ENCODE measurements at regions not wholly inside any gene's neighbourhood (a gene's known extent, or its start where the extent isn't known, plus 50 kb on each side); places are given as distances from the start of the nearest gene placed in this dataset.

DNA sequence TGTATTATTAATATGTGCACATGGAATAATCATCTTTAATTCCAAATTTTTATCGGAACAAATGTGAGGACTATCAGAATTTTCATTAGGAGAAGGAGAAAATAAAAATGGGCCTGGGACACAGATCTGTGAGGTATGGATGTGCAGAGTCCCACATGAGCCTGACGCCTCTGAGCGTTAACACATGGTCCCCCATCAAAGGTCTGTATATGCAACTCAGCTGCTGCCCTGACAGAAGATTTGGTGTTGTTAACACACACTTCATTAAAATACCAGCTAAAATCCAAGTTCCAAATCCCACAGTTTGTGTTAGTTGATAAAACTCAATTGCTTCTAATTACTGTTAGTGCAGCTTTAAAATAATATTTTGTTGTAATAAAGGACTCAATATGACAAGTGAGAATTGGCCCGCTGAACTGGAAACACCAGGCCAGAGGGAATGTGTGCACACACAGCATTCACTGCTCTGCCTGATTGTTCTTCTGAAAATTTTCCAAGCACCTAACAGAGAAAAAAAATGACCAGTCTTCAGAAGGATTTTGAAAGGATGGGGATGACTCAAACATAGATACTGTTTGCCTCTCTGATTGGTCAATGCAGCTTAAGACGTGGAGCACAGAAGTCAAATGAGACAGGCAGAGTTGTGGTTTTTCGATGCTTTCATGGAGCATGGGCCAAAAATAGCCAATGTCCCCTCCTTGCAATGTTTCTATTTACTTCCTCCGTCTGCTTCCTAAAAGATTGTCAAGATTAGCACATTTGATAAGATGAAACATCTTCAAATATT, 266.6 kb downstream of the NKX6-1 start:
- Histone ChIP-seq H2BK120ac (ENCODE audit: low read depth, low read length) (no peak overlapping the region), H4K5ac (ENCODE audit: low read depth, low read length) (no peak overlapping the region), H3K9ac (ENCODE audit: low read depth, low read length) (no peak overlapping the region), H2BK15ac (ENCODE audit: low read depth, low read length) (no peak overlapping the region), H3K27me3 (ENCODE audit: control insufficient read depth, insufficient read depth, low read length) (no peaks in the 10 kb centered on the region), H3K23ac (ENCODE audit: low read depth, low read length) (no peak overlapping the region), H3K14ac (replicated peaks; ENCODE audit: low read depth, low read length) (no peak overlapping the region), H2AK9ac (replicated peaks; ENCODE audit: low read depth, low read length, poor library complexity) (no peak overlapping the region), H3K36me3 (ENCODE audit: control insufficient read depth, insufficient read depth, low read length) (no peaks in the 10 kb centered on the region), H3K27ac (ENCODE audit: insufficient read depth, low read length) (no peak overlapping the region), H3K4me2 (ENCODE audit: low read depth, low read length) (no peak overlapping the region), H3K4ac (ENCODE audit: low read depth, low read length) (no peak overlapping the region), H3K4me3 (ENCODE audit: insufficient read depth, low read depth, low read length) (no peak overlapping the region), H3K9me3 (ENCODE audit: control insufficient read depth, insufficient read depth, low read length) (no peaks in the 10 kb centered on the region), H4K8ac (ENCODE audit: low read depth in 2 of 2, low read length in 2 of 2) (no peak overlapping the region), H4K91ac (ENCODE audit: insufficient read depth, low read depth, low read length) (no peak overlapping the region), H3K79me1 (ENCODE audit: low read depth in 1 of 2, low read length in 2 of 2) (no peaks in the 10 kb centered on the region), H3K56ac (ENCODE audit: extremely low read depth, insufficient read depth, low read length) (no peak overlapping the region), H3K18ac (ENCODE audit: low read depth, low read length) (no peak overlapping the region), H4K20me1 (ENCODE audit: insufficient read depth, low read length) (no peaks in the 10 kb centered on the region), H2BK20ac (ENCODE audit: low read depth, low read length) (no peak overlapping the region), H2BK5ac (ENCODE audit: low read depth, low read length, poor library complexity, severe bottlenecking) (no peak overlapping the region), H2AK5ac (ENCODE audit: low read depth, low read length) (no peak overlapping the region), H2AFZ (replicated peaks; ENCODE audit: low read length, poor library complexity) (no peak overlapping the region), H3K9me1 (ENCODE audit: insufficient read depth, low read length) (no peaks in the 10 kb centered on the region), H3K4me1 (ENCODE audit: control insufficient read depth, insufficient read depth, low read length) (no peaks in the 10 kb centered on the region)
- in situ Hi-C loops (cut with MboI; ENCODE audit: low sequenced_read_pairs) (no loop called here), dilution Hi-C loops (cut with HindIII; ENCODE audit: low sequenced_read_pairs, unreplicated experiment) (no loop called here), intact Hi-C loops (cut with micrococcal nuclease) (no loop called here)
- no CpG with 5 or more reads among the region's 7 CpGs for WGBS, 2 experiments (ENCODE audit: extremely low coverage in 2 of 2, insufficient read length in 1 of 2)
- CTCF ChIA-PET = no interaction called here
- no TSS peak for BruUV-seq (replicated peaks)
- TF ChIP-seq CTCF (conservative IDR thresholded peaks at IDR 0.05; ENCODE audit: low read depth, low read length) (no peak), MXI1 (IDR thresholded peaks at IDR 0.05; ENCODE audit: borderline replicate concordance, low read depth, low read length) (no peak), RAD21 (IDR thresholded peaks at IDR 0.05; ENCODE audit: low read length) (no peak), RFX5 (IDR thresholded peaks at IDR 0.05; ENCODE audit: low read depth, low read length) (no peak), SMC3 (IDR thresholded peaks at IDR 0.05; ENCODE audit: low read depth, low read length) (no peak), MAZ (IDR thresholded peaks at IDR 0.05; ENCODE audit: borderline replicate concordance, low read depth, low read length) (no peak), FOS (IDR thresholded peaks at IDR 0.05; ENCODE audit: low read depth, low read length) (no peak), RCOR1 (IDR thresholded peaks at IDR 0.05; ENCODE audit: insufficient replicate concordance, low read length) (no peak), NFE2L2 (IDR thresholded peaks at IDR 0.05; ENCODE audit: low read depth, low read length) (no peak), BHLHE40 (IDR thresholded peaks at IDR 0.05; ENCODE audit: low read depth, low read length) (no peak)
- TF ChIP-seq, protein P1, sequence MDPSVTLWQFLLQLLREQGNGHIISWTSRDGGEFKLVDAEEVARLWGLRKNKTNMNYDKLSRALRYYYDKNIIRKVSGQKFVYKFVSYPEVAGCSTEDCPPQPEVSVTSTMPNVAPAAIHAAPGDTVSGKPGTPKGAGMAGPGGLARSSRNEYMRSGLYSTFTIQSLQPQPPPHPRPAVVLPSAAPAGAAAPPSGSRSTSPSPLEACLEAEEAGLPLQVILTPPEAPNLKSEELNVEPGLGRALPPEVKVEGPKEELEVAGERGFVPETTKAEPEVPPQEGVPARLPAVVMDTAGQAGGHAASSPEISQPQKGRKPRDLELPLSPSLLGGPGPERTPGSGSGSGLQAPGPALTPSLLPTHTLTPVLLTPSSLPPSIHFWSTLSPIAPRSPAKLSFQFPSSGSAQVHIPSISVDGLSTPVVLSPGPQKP (IDR thresholded peaks at IDR 0.05; ENCODE audit: borderline replicate concordance, low read depth, low read length) = no peak
- TF ChIP-seq, protein P2, sequence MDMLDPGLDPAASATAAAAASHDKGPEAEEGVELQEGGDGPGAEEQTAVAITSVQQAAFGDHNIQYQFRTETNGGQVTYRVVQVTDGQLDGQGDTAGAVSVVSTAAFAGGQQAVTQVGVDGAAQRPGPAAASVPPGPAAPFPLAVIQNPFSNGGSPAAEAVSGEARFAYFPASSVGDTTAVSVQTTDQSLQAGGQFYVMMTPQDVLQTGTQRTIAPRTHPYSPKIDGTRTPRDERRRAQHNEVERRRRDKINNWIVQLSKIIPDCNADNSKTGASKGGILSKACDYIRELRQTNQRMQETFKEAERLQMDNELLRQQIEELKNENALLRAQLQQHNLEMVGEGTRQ (IDR thresholded peaks at IDR 0.05; ENCODE audit: low read depth, low read length) = no peak
- DNase-seq (no peak), ATAC-seq (ENCODE audit: low read depth) (no peak)
- POLR2A ChIA-PET (ENCODE audit: unreplicated experiment) = no interaction called here

All from IMR-90 (cell line).